Astrocyte (in vitro differentiated cells and primary cell): ENCODE measurements at regions not wholly inside any gene's neighbourhood (a gene's known extent, or its start where the extent isn't known, plus 50 kb on each side); places are given as distances from the start of the nearest gene placed in this dataset.

Experiments
- DNase-seq: peaks from one replicate; pipeline ENCODE4 v3.0.0-alpha.2; 2010; ENCODE audit warnings: low read depth
- FAIRE-seq: peaks from 2 replicates; lab custom pipeline; 2011; peaks lifted over from hg19 to GRCh38; lab: Jason Lieb, UNC
- H2AFZ ChIP-seq: 2 replicates; pipeline ENCODE4 v1.6.0; 2012; ENCODE audit warnings: low read depth, low read length, inconsistent platforms
- H3K27ac ChIP-seq: 2 replicates; pipeline ENCODE4 v1.5.1; 2011; ENCODE audit warnings: low read depth, low read length, inconsistent platforms
- H3K27me3 ChIP-seq: 2 replicates; pipeline ENCODE4 v1.6.0; 2011; ENCODE audit warnings: low read length, inconsistent platforms; ENCODE audit not compliant: insufficient read depth
- H3K36me3 ChIP-seq: 2 replicates; pipeline ENCODE4 v1.5.1; 2011; ENCODE audit warnings: low read length, inconsistent platforms; ENCODE audit not compliant: insufficient read depth
- H3K4me1 ChIP-seq: 2 replicates; pipeline ENCODE4 v1.5.1; 2011; ENCODE audit warnings: low read length, inconsistent platforms; ENCODE audit not compliant: insufficient read depth
- H3K4me2 ChIP-seq: 2 replicates; pipeline ENCODE4 v1.6.0; 2012; ENCODE audit warnings: low read length, inconsistent platforms
- H3K4me3 ChIP-seq: 2 replicates; pipeline ENCODE4 v1.5.1; 2011; ENCODE audit warnings: low read depth, mild to moderate bottlenecking, low read length, inconsistent platforms; ENCODE audit not compliant: insufficient read depth
- H3K79me2 ChIP-seq: 2 replicates; pipeline ENCODE4 v1.6.0; 2012; ENCODE audit warnings: mild to moderate bottlenecking, low read length, inconsistent platforms; ENCODE audit not compliant: insufficient read depth
- H3K9ac ChIP-seq: 2 replicates; pipeline ENCODE4 v1.6.0; 2012; ENCODE audit warnings: mild to moderate bottlenecking, low read length, inconsistent platforms
- H3K9me3 ChIP-seq: 2 replicates; pipeline ENCODE4 v1.5.1; 2012; ENCODE audit warnings: low read depth, mild to moderate bottlenecking, low read length, inconsistent platforms; ENCODE audit not compliant: insufficient read depth
- H4K20me1 ChIP-seq: 2 replicates; pipeline ENCODE4 v1.6.0; 2012; ENCODE audit warnings: low read length, inconsistent platforms; ENCODE audit not compliant: insufficient read depth
- H3K27ac Mint-ChIP-seq: one replicate; pipeline ENCODE4 v1.8.0; 2021; ENCODE audit warnings: mild to moderate bottlenecking, mixed read lengths; ENCODE audit not compliant: unreplicated experiment
- H3K27me3 Mint-ChIP-seq: one replicate; pipeline ENCODE4 v1.8.0; 2021; ENCODE audit warnings: low read depth, mixed read lengths; ENCODE audit not compliant: unreplicated experiment
- H3K36me3 Mint-ChIP-seq: one replicate; pipeline ENCODE4 v1.8.0; 2021; ENCODE audit warnings: low read depth, mixed read lengths; ENCODE audit not compliant: unreplicated experiment
- H3K4me1 Mint-ChIP-seq: one replicate; pipeline ENCODE4 v1.8.0; 2021; ENCODE audit warnings: low read depth, mixed read lengths; ENCODE audit not compliant: unreplicated experiment
- H3K4me3 Mint-ChIP-seq: one replicate; pipeline ENCODE4 v1.8.0; 2021; ENCODE audit warnings: mild to moderate bottlenecking, moderate library complexity, mixed read lengths; ENCODE audit not compliant: unreplicated experiment
- H3K9me3 Mint-ChIP-seq: one replicate; pipeline ENCODE4 v1.8.0; 2021; ENCODE audit warnings: mild to moderate bottlenecking, mixed read lengths; ENCODE audit not compliant: unreplicated experiment
- CTCF ChIP-seq: IDR thresholded peaks from 2 replicates; pipeline ENCODE4 v1.5.1; 2011; ENCODE audit warnings: low read depth, mild to moderate bottlenecking, inconsistent platforms, low read length, moderate library complexity; ENCODE audit not compliant: insufficient read depth
- EZH2 ChIP-seq: IDR thresholded peaks from 2 replicates; pipeline ENCODE4 v1.6.1; 2012; ENCODE audit warnings: mild to moderate bottlenecking, low read length, inconsistent platforms; ENCODE audit not compliant: insufficient read depth

GRCh38 chr2:134158295-134158694 is 95.6 kb upstream of the MGAT5 start:
- no peak overlapping the region for H3K4me2 ChIP-seq
- H3K27ac Mint-ChIP-seq: no peak overlapping the region
- peaks cover 7% of the 10 kb centered on the region for H3K4me1 ChIP-seq
- H3K9me3 Mint-ChIP-seq: peaks cover 2% of the 10 kb centered on the region
- H3K9ac ChIP-seq: no peak overlapping the region
- H3K79me2 ChIP-seq: peaks cover 21% of the 10 kb centered on the region
- H3K9me3 ChIP-seq: no peaks in the 10 kb centered on the region
- peaks cover 19% of the 10 kb centered on the region for H3K4me1 Mint-ChIP-seq
- TF ChIP-seq CTCF (no peak), EZH2 (no peak)
- H3K36me3 ChIP-seq: no peaks in the 10 kb centered on the region
- no peak for FAIRE-seq
- H3K27me3 ChIP-seq: no peaks in the 10 kb centered on the region
- no peak overlapping the region for H3K4me3 Mint-ChIP-seq
- DNase-seq: no peak
- peaks cover 15% of the 10 kb centered on the region for H3K36me3 Mint-ChIP-seq
- peaks cover 22% of the 10 kb centered on the region for H4K20me1 ChIP-seq
- no peak overlapping the region for H3K27ac ChIP-seq
- no peak overlapping the region for H2AFZ ChIP-seq
- H3K4me3 ChIP-seq: no peak overlapping the region
- H3K27me3 Mint-ChIP-seq: no peaks in the 10 kb centered on the region

GRCh38 chr2:134161170-134161547 is 92.7 kb upstream of the MGAT5 start:
- Histone ChIP-seq H3K4me2 (peak overlapping the region; percentile 42), H3K36me3 (no peaks in the 10 kb centered on the region), H2AFZ (no peak overlapping the region), H3K79me2 (peaks cover 21% of the 10 kb centered on the region), H3K4me3 (no peak overlapping the region), H3K4me1 (peaks cover 7% of the 10 kb centered on the region), H3K27me3 (no peaks in the 10 kb centered on the region), H3K9me3 (no peaks in the 10 kb centered on the region), H3K27ac (no peak overlapping the region), H4K20me1 (peaks cover 24% of the 10 kb centered on the region), H3K9ac (no peak overlapping the region)
- H3K27me3 Mint-ChIP-seq: no peaks in the 10 kb centered on the region
- FAIRE-seq: no peak
- peaks cover 2% of the 10 kb centered on the region for H3K9me3 Mint-ChIP-seq
- DNase-seq: no peak
- no peak overlapping the region for H3K4me3 Mint-ChIP-seq
- TF ChIP-seq CTCF (no peak), EZH2 (no peak)
- H3K4me1 Mint-ChIP-seq: peaks cover 19% of the 10 kb centered on the region
- no peak overlapping the region for H3K27ac Mint-ChIP-seq
- peaks cover 9% of the 10 kb centered on the region for H3K36me3 Mint-ChIP-seq

- H3K79me2 ChIP-seq: peaks cover 22% of the 10 kb centered on the region
- no peaks in the 10 kb centered on the region for H3K36me3 Mint-ChIP-seq
- H4K20me1 ChIP-seq: peaks cover 20% of the 10 kb centered on the region
- no peak overlapping the region for H3K4me3 ChIP-seq
- H2AFZ ChIP-seq: no peak overlapping the region
- no peaks in the 10 kb centered on the region for H3K36me3 ChIP-seq
- FAIRE-seq (no peak), DNase-seq (no peak)
- H3K4me2 ChIP-seq: no peak overlapping the region
- H3K27ac ChIP-seq: no peak overlapping the region
- H3K9me3 Mint-ChIP-seq: peaks cover 2% of the 10 kb centered on the region
- no peaks in the 10 kb centered on the region for H3K27me3 Mint-ChIP-seq
- H3K4me1 ChIP-seq: peaks cover 7% of the 10 kb centered on the region
- H3K4me3 Mint-ChIP-seq: no peak overlapping the region
- peaks cover 29% of the 10 kb centered on the region for H3K4me1 Mint-ChIP-seq
- H3K9me3 ChIP-seq: no peaks in the 10 kb centered on the region
- H3K27ac Mint-ChIP-seq: no peak overlapping the region
- no peaks in the 10 kb centered on the region for H3K27me3 ChIP-seq
- no peak overlapping the region for H3K9ac ChIP-seq
- TF ChIP-seq CTCF (no peak), EZH2 (no peak)
These were observed 90.5 kb upstream of the MGAT5 start for GRCh38 chr2:134163336-134163735.
